ENCODE measurements at regions not wholly inside any gene's neighbourhood (a gene's known extent, or its start where the extent isn't known, plus 50 kb on each side); places are given as distances from the start of the nearest gene placed in this dataset.
A peak's percentile ranks its signal among the peaks of the same experiment; 100 is the strongest.

- Histone ChIP-seq H3K36me3 (no peaks in the 10 kb centered on the region), H3K27me3 (no peaks in the 10 kb centered on the region), H3K9me3 (no peaks in the 10 kb centered on the region), H3K27ac (no peak overlapping the region), H3K4me1 (no peaks in the 10 kb centered on the region), H3K4me3 (no peak overlapping the region)
- FAIRE-seq: no peak
- peak in 1 of 6 donors; percentile 19 for DNase-seq
- intact Hi-C loops (cut with DNase I): no loop called here
- no peak for TF ChIP-seq CTCF (IDR thresholded peaks at IDR 0.05)
- 67 to 82% methylated on average over 4 of the region's 4 CpGs for WGBS, 2 donors
- no peak for ATAC-seq
Measured at GRCh38 chr7:79524048-79524447, 70.6 kb upstream of the MAGI2 start.

GRCh38 chr7:79523436-79523835 lies 70.0 kb upstream of the MAGI2 start:
- H3K9me3 ChIP-seq: no peaks in the 10 kb centered on the region
- DNase-seq (no peak), ATAC-seq (no peak), FAIRE-seq (no peak)
- no peak overlapping the region for H3K4me3 ChIP-seq
- no peaks in the 10 kb centered on the region for H3K4me1 ChIP-seq
- H3K27ac ChIP-seq: no peak overlapping the region
- intact Hi-C loops (cut with DNase I): no loop called here
- no peaks in the 10 kb centered on the region for H3K27me3 ChIP-seq
- WGBS, 2 donors: 51 to 75% methylated on average over 1 of the region's 1 CpG
- H3K36me3 ChIP-seq: no peaks in the 10 kb centered on the region
- no peak for TF ChIP-seq CTCF (IDR thresholded peaks at IDR 0.05)

GRCh38 chr7:79520543-79520942 lies 67.1 kb upstream of the MAGI2 start:
- no peak for ATAC-seq
- FAIRE-seq: no peak
- no peaks in the 10 kb centered on the region for H3K27me3 ChIP-seq
- no peak overlapping the region for H3K27ac ChIP-seq
- 82 to 94% methylated on average over 1 of the region's 1 CpG for WGBS, 2 donors
- H3K4me3 ChIP-seq: no peak overlapping the region
- no peak for DNase-seq
- no peaks in the 10 kb centered on the region for H3K4me1 ChIP-seq
- no peaks in the 10 kb centered on the region for H3K9me3 ChIP-seq
- no peak for TF ChIP-seq CTCF (IDR thresholded peaks at IDR 0.05)
- H3K36me3 ChIP-seq: no peaks in the 10 kb centered on the region
- intact Hi-C loops (cut with DNase I): no loop called here

DNA sequence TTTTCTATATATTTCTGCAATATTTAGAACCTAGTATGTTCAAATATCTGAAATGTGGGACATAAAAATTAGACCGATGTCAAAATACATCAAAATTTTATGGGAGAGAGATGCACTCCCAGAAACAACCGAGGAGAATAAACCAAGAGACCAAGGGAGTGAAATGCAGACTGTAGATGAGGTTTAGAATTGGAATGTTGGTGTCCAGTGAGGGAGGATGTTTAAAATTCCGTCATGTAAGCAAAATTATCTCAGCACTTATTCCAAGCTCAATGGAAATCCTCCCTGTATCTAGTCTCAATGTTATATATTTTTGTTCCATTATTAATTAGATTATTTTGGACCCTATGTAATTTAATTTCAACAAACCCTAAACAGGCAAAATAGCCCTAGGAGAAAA lies 61.9 kb upstream of the MAGI2 start:
- Histone ChIP-seq H3K9me3 (no peaks in the 10 kb centered on the region), H3K27me3 (no peaks in the 10 kb centered on the region), H3K4me3 (no peak overlapping the region), H3K36me3 (no peaks in the 10 kb centered on the region), H3K27ac (no peak overlapping the region), H3K4me1 (no peaks in the 10 kb centered on the region)
- FAIRE-seq (no peak), DNase-seq (no peak), ATAC-seq (no peak)
- intact Hi-C loops (cut with DNase I): no loop called here
- 58 to 69% methylated on average over 3 of the region's 3 CpGs for WGBS, 2 donors
- no peak for TF ChIP-seq CTCF (IDR thresholded peaks at IDR 0.05)

GRCh38 chr7:79513261-79513660 lies 59.8 kb upstream of the MAGI2 start:
- Histone ChIP-seq H3K4me3 (no peak overlapping the region), H3K9me3 (no peaks in the 10 kb centered on the region), H3K36me3 (no peaks in the 10 kb centered on the region), H3K4me1 (no peaks in the 10 kb centered on the region), H3K27me3 (no peaks in the 10 kb centered on the region), H3K27ac (no peak overlapping the region)
- intact Hi-C loops (cut with DNase I): no loop called here
- DNase-seq (no peak), FAIRE-seq (no peak), ATAC-seq (no peak)
- WGBS, 2 donors: 57 to 60% methylated on average over 2 of the region's 2 CpGs
- no peak for TF ChIP-seq CTCF (IDR thresholded peaks at IDR 0.05)

All from pancreas (tissue), 10 donors.